GM21529 (cell line): ENCODE measurements at regions not wholly inside any gene's neighbourhood (a gene's known extent, or its start where the extent isn't known, plus 50 kb on each side); places are given as distances from the start of the nearest gene placed in this dataset.

Source experiments
- ATAC-seq: cut with Tn5 transposase; IDR thresholded peaks from one replicate; pipeline ENCODE4 v1.9.1; 2021; ENCODE audit not compliant: unreplicated experiment

GRCh38 chr2:158049129-158049855 lies 52.4 kb upstream of the UPP2 start:
- ATAC-seq: no peak

DNA sequence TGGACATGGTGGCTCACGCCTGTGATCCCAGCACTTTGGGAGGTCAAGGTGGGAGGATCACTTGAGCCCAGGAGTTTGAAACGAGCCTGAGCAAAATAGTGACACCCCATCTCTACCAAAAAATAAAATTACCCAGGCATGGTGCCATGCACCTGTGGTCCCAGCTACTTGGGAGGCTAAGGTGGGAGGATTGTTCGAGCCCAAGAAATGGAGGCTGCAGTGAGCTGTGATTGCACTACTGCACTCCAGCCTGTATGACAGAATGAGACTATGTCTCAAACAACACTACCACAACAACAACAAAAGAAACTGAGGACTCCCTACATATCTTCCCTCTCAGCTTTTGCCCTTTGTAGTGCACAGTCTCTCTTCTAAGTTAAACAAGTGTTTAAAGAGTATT lies 53.3 kb upstream of the UPP2 start:
- ATAC-seq: no peak

DNA sequence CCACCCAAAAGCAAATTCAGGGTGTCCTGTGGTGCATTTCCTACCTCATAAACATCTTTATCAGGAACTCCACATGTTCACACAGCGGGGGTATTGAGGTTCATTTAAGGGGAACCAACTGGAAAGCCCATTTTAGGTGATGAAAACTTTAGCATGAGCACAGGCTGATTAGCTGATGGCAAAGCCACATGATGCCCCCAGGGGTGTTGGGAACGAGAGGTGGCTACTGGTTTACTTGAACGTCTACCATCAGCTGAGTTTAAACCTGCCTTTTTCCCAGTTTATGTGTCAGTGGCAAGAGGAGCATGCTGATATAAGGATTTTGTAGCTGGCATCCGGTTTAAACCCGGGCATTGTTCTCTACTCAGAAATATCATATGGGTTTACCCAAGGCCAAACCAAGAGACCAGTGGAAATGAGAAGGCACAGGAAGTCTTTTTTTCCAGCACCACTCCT lies 54.5 kb upstream of the UPP2 start:
- no peak for ATAC-seq

GRCh38 chr2:158046121-158046880 lies 55.4 kb upstream of the UPP2 start:
- no peak for ATAC-seq

- ATAC-seq: no peak
Measured at GRCh38 chr2:158045362-158045761, 56.3 kb upstream of the UPP2 start.

DNA sequence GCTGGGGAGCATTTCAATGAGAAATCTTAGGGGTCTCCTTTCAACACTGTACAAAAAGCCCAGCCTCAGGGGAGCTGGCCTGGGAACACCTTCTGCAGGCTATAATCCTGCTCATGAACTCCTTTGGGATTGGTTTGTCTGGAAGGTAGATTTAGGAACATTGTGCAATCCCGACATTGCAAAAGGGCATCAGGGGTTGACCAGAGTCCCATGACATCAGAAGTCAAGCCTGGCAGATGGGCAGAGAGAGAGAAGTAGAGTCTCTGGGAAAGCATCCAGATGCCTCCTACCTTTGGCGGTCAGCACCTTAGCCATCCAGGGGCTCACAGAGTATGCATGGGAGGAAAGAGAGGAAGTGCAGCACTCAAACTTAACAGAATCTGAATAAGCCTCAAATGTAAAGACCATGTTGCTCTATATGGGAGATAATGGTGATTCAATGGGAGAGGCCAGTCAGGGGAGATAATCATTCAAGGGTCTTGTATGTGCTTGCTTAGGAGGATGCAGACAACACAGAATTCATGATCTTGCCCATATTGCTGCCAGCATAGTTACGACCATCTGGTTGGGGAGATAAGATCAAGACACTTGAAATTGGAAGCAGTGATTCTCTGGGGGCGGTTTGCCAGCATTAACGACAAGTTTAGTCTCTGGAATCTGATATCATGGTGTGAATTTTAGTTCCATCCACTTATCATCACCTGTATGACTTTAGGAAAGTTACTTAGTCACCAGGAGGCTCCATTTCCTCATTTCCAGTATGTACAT lies 58.3 kb upstream of the UPP2 start:
- no peak for ATAC-seq

DNA sequence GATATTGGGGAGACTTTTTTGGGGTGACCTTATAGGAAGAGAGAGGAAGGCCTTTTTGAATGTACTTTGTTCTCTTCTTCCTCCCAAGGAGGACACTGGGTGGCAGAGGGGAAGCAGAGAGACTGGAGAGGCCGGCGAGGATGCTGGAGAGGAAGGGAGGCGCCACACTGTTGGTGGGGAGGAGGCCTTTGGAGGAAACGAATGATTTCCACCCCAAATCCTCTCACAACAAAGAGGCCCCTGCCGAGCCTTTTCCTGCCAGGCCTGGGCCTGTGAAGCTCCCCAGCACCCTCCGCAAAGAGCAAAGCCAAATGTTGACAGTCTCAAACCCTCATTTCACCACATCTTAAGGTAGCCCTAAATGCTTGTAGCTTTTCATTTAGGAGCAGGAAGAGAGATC lies 59.0 kb upstream of the UPP2 start:
- ATAC-seq: no peak

- ATAC-seq: no peak
Measured at GRCh38 chr2:158042245-158042644, 59.4 kb upstream of the UPP2 start.

DNA sequence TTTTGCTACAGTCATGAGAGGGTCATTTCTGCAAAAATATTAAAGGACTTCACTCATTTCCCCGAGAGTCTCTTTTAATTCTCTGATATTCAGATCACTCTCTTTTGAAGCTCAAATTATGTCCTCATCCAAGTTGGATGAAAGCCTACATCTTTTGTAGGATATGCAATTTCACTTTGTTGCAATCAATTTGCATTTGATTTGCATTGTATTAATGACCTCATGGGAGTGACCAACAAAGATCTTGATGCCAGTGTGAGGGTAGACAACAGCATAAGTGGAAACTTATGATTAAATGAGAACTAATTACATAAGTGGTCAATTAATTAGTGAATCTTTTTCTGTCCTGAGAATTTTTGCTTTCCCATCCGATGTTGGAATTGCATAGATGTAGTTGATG lies 60.3 kb upstream of the UPP2 start:
- no peak for ATAC-seq

- no peak for ATAC-seq
Measured at GRCh38 chr2:158038901-158039300, 62.8 kb upstream of the UPP2 start.

GRCh38 chr2:158034198-158034866 lies 67.3 kb upstream of the UPP2 start:
- peak; percentile 77 for ATAC-seq

DNA sequence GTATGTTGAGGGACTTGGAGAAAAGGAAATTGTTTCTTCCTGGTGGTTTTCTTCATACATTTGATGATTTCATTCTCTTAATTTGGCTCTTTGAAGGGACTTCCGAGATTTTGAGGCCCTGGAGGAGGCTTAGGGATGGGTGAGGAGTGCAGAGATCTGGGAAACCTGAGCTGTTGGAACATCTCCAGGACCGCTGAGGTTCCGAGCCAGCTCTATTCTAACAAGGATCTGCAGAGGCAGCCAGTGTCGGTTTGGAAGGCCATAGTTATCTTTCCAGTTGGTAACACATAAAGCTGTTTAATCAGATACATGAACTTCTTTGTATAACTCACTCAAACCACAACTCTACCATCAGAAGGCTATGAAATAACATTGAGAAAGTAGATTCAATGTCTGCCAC lies 70.3 kb upstream of the UPP2 start:
- ATAC-seq: no peak

GRCh38 chr2:158025255-158025996 lies 76.2 kb upstream of the UPP2 start:
- no peak for ATAC-seq

DNA sequence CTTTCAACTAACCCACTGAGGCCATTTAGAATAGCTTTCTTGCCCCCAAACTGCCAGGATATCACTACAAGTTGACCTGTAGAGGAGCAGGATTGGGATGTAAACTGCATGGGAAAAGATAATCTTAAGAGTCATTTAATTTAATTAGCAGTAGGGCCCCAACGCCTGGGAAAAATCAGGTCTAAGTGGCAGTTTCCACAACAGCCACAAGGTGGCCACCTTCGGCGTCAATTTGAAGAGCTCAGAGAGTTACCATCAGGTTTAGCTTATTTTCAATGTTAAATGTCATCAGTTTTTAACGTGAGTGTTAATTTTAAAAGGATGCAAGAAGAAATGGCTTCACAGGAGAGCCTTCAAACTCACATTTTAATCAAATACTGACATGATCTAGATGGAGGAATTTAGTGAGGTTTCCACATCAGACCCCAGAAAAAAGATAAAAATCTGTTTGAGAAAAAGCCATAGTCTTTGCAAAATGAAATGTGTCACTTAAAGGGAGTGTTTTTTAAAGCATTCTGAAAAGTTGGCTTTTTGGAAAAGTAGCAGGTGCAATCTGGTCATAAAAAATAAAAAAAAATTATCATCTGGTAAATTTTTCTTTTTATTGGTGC lies 77.3 kb upstream of the UPP2 start:
- peak; percentile 92 for ATAC-seq

DNA sequence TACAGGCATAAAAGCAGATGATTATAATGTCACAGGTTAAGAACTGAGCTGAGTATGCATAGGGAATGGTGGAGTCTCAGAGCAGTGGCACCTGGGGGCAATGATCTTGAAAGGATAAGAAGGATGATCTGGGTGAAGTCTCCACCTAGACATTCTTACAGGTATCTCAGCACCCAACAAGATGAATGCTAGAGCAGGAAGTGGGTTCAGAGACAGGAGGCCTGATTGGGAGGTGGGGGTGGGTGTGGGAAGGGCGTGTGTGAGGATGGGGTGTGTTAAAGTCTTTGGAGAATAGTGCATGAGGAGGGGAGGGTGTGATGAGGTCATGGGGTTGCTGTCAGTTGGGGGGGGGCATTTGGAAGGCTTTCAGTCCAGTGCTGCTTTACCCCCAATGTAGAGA lies 78.8 kb upstream of the UPP2 start:
- ATAC-seq: no peak

DNA sequence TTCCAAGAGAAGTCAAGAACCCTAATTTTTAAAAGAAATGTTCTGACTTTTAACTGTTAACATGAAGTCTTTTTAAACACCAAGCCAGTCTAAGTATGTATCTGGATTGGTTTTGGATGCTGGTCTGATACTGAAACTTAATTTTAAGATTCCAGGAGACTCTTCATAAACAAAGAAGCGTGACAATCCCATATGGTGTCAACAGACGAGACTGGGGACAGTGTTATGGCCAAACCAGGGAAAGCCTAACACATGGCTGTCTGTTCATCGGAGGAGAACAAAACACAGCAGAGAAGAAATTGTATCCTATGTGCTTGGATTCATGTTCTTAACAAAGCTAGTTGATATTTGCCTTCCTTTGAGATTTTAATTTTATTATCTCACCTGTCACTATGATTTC lies 80.5 kb upstream of the UPP2 start:
- no peak for ATAC-seq

GRCh38 chr2:158015428-158016076 lies 86.1 kb upstream of the UPP2 start:
- ATAC-seq: no peak

DNA sequence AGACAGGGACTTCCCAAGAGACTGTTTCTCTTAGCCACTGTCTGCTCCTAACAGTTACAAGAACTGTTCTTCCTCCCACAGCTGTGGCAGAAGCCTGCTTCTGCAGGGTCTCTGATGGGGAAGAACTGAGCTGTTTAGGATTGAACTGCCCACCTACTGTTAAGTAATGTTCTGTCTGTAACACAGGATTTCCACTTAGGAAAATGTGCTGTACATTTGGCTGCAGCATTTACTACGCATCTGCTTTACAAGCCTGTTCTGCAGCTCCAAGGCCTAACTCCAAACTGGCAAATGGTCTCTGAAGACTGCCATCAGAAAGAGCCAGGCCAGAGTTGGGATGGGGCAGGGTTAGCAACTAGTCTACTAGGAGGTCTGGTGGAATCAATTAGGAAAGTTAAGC lies 87.8 kb upstream of the UPP2 start:
- no peak for ATAC-seq

DNA sequence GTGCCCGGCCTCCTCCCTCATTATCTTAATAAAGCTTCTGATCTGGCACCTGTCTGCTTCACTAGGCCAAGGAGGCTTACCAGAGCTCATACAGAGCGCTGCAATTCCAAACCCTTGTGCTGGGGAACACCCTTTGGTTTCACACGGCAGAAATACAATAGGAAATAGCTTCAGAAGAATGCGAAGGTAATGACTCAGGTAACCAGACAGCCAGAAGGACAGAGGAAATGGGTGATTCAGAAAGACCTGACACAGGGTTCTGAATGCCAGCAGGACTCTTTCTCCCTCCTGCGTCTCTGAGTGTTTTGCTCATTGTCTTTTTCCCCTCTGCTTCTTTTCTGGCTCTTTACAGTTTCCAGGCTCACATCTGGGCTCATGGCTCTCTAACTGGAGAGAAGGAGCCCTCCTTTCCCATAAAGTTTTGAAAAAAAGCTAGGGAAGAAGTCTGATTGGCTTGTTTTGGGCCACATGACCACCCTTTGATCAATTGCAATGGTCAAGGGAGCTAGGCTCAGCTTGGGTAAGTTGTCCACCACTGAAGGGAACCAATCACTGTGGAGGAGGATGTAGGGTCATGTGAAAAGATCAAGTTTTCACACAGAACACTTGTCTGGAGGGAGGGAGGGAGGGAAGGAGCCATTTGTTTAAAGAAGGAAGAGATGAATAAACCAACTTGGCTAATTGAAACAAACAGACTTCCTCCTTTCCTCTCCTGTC lies 90.5 kb upstream of the UPP2 start:
- ATAC-seq: no peak
